Stimulated activated CD4-positive, alpha-beta T cell treated with anti-CD3 and anti-CD28 coated beads, Interleukin-1b, Interleukin-23, amount 100 ng/mL, for 48 hours (primary cell): ENCODE measurements at regions not wholly inside any gene's neighbourhood (a gene's known extent, or its start where the extent isn't known, plus 50 kb on each side); places are given as distances from the start of the nearest gene placed in this dataset.

Source experiments
- DNase-seq: peaks from one replicate; pipeline ENCODE4 v3.0.0-alpha.2; 2020

DNA sequence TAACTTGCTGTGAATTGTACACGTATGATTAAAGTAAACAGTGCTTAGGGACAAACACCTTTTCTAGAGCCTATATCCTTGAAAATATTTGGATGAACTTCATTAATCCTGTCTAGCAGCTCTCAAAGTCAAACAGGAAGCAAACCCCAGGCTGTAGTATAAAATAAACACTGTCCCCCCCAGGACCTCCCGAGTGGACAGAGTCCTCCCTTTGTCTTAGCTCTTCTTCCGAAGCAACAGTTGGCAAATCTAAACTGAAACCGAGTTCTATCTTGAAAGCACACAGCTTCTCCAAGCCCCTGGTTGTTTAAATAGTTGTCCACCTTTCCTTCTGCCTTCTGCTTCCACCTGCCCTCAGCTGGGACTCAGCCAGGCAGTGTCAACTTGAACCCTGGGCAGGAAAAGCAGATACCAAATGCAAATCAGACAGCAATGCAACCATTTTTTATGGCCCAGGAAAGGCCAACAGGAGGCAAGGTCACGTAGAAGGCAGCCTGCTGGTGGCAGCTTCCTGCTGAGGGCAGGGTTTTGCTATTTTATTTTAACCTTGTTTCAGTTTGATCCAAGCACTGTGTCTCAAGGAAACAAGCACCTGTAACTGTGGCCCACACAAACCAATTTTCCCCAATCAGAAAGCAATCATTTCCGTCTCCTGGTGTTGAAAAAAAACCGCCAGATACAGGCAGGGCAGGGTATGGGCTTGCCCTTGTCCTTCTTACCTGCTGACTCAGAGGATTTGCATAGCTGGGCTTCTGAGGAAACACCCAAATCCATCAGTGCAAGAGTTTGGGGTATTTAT lies 110.3 kb upstream of the KIT start:
- DNase-seq, result no peak

DNA sequence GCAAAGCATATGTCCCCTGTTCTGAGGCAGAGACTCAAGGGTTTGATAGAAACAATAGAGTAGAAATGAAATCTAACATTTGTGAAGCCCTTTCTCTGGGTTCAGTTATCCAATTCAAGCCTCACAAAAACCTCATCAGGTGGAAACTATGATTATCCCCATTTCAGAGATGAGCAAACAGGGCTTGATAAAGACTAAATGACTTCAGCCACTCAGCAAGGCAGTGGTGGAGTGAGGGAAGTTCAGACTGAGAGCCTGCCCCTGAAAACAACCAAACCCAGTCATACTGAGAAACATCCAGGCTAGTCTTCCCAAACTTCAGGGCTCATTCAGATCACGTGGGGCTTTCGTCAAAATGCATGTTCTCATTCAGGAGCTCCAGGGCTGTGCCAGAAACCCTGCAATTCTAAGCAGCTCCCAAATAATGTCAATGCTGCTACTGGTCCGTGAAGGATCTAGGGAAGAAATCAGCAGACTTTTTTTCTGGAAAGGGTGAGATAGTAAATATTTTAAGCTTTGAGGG lies 109.6 kb upstream of the KIT start:
- DNase-seq, result no peak

GRCh38 chr4:54548831-54549460 lies 108.8 kb upstream of the KIT start:
- DNase-seq, result no peak

GRCh38 chr4:54550395-54551171 lies 107.2 kb upstream of the KIT start:
- DNase-seq, result no peak

- no peak for DNase-seq
These were observed 104.8 kb upstream of the KIT start for GRCh38 chr4:54553001-54553400.

DNA sequence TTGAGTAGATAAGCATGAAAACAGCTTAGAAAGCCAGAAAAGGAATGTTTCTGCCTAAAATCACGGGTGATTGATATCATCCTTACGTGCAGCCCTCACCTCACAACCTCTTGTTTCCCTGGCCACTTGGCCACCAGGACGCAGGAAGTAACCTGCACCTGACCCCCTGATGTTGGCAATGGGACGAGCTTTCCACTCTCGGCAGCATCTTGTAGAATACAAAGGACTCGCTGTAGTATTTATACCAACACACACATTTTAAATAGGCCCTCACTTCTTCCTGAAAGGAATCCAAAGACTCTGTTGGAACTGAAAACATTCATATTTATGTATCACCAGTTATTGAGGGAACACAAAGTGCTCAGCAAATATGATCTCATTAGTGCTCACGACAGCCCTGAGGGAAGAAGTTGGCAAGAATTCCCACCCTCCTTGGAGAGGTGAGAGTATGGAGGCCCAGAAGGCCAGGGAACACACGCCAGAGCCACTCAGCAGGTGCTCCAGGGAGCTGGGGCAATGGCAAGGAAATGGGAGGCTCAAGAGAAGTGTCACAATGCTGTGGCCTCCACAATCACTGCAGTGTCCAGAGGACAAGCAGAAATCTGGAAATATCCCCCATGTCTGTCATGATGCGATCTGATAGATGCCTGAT lies 103.3 kb upstream of the KIT start:
- no peak for DNase-seq

GRCh38 chr4:54556051-54556450 lies 101.7 kb upstream of the KIT start:
- no peak for DNase-seq

- no peak for DNase-seq
These were observed 101.2 kb upstream of the KIT start for GRCh38 chr4:54556587-54556986.

GRCh38 chr4:54558889-54559677 lies 98.7 kb upstream of the KIT start:
- no peak for DNase-seq

DNA sequence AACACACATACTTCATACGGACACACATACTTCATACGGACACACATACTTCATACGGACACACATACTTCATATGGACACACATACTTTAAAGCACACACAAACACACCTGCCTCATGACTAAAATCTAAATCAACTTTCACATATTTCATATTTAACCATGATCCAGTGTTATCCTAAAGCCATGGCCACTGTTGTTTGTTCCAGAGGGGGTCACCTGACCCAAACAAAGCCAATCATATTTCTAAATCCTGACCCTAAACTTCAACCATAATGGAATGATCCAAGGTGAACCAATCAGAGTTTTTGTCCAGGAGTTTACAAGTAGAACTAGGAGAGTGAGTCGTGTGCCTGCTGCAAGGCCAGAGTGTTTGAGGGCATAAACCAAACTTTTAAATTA lies 97.2 kb upstream of the KIT start:
- DNase-seq, result no peak

GRCh38 chr4:54561940-54562339 lies 95.8 kb upstream of the KIT start:
- no peak for DNase-seq

GRCh38 chr4:54566608-54567007 lies 91.1 kb upstream of the KIT start:
- DNase-seq, result no peak

GRCh38 chr4:54567327-54567726 lies 90.4 kb upstream of the KIT start:
- DNase-seq, result no peak

DNA sequence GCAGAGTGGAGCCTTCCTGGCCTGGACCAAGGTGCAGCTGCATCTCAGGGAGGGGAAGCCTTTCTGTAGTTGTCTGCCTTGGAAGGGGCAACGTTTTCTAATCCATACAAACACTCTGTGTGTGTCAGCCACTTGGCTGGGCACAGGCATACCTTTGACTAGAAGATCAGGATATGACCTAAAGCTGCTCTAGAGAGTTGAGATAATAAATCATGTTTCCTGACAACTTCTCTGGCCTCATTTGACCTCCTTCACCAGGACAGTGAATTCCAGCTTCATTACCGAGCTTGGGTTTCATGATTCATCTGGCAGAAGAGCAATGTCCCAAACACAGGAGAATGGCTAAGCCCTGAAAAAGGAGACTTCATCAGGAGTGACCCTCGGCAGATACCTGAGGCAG lies 89.6 kb upstream of the KIT start:
- DNase-seq, result no peak

GRCh38 chr4:54570822-54571221 lies 86.9 kb upstream of the KIT start:
- no peak for DNase-seq

DNA sequence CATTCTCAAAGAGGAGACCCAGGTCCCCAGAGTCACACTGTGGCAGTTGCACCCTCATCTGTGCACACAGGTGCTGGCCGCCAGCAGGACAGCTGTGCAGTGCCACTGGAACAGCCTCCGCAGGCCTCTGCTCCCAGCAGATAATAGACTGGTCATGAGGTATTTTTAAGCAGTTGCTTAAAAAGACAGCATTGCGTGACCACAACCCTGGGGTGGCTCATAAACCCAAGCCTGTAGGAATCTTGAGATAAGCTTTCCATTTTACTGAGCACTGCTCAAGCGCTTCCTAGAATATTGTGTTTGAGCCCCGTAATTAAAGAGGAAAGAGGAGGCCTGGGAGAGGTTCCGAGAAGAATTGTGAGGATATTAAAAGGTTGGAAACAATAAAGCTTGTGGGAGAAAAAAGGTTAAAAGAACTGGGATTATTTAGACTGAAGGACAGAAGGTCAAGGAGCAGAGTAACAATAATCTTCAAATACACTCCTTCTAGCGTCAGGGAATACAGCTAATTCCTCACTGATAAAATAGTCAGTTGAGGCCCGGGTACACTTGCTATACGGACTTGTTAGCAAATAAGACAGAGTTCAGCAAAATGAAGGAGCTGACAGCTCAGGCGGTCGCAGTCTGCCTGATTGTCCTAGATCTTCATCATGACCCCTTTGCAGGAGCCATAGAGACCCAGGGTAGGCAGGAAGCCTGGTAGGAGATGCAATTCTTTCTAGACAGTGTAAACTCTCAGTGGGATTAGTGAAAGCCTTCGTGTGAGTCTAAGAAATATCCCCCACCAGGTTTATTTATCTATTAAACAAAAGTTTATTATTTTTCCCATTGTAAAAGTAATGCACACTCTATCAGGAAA lies 86.2 kb upstream of the KIT start:
- no peak for DNase-seq

DNA sequence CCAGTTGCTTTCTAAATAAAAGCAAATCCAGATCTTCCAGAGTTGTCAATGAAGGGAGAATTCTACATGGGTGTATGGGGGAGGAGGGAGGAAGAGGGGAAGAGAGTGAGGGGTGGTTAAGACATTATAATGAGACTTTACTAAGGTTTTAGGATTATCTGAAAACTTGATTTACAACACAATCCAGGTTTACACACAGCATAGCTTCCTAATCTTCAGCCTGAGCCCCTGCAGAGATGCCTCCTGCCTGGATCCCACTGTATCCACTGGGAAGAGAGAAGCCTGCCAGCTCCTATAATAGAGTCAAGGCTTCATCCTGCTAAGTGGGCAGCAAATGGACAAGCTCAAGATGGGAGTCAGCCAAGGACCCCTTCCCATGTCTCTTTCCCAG lies 85.6 kb upstream of the KIT start:
- no peak for DNase-seq

GRCh38 chr4:54574500-54574899 lies 83.3 kb upstream of the KIT start:
- no peak for DNase-seq

- DNase-seq, result no peak
These were observed 81.8 kb upstream of the KIT start for GRCh38 chr4:54575919-54576318.

DNA sequence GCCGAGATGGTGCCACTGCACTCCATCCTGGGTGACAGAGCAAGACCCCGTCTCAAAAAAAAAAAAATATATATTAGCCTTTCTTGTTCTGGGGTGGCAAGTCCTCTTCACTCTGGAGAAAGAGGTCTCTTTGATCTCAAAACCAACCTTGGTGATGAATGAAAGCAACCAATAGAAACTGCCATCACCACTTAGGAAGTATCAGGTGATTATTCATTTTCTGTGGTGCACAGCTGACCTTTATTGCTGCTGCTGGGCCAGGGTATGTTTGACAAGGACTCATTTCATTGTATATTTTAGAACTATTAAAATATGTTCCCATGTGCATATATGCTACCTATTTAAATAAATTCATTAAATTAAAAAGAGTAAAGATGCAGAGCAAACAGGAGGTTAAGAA lies 76.0 kb upstream of the KIT start:
- DNase-seq, result no peak

DNA sequence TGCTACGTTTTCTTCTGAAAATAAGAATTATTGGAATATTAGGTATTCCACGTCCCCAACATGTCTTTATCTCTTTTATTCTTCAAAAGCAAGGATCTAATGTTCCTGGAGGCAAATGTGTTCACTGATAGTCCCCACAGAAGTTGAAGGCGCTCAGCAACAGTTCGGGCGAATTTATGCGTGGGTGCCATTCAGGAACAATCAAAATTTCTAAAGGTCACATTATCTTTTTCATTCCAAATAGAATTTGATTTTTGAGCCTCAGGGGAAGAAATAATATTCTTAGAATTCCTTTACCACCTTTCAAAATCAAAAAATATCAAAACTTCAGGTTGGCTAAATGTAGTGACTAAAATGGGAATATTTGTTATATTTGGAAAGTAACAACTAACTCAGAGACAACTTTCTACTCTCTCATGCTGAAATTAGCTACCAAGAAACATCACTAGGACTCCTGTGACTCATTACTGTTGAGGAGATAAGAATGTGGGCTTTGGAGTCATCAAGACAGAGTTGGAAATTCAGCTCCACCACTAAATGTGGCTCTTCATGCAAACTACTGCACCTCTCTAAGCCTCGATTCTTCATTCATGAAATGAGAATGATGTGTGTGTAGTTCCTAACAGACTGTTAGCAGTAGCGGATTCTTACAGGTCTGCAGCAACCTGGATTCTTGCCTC lies 72.3 kb upstream of the KIT start:
- DNase-seq, result no peak
